Neural cell (in vitro differentiated cells): ENCODE measurements at regions not wholly inside any gene's neighbourhood (a gene's known extent, or its start where the extent isn't known, plus 50 kb on each side); places are given as distances from the start of the nearest gene placed in this dataset.

ENCODE experiments used
- H2AFZ ChIP-seq: fragments of 200-600, 300-800 bp; sonication (generic), shearing (Covaris generic); 2 replicates; pipeline ENCODE4 v1.6.0; 2014; ENCODE audit warnings: low read depth, mild to moderate bottlenecking, antibody characterized with exemption, low read length, moderate library complexity
- H3F3A ChIP-seq: fragments of 200-600 bp; shearing (Covaris generic); 2 replicates; pipeline ENCODE4 v1.6.1; 2016; ENCODE audit warnings: mild to moderate bottlenecking, moderate library complexity, mixed read lengths, antibody characterized with exemption, low read length; ENCODE audit not compliant: insufficient read depth, poor library complexity, severe bottlenecking
- H3K27ac ChIP-seq: fragments of 200-600, 300-800 bp; sonication (generic), shearing (Covaris generic); 2 replicates; pipeline ENCODE4 v1.5.1; 2014; ENCODE audit warnings: mild to moderate bottlenecking, low read length, moderate library complexity
- H3K27me3 ChIP-seq: fragments of 300-800, 200-600 bp; sonication (generic), shearing (Covaris generic); 2 replicates; pipeline ENCODE4 v1.6.0; 2014; ENCODE audit warnings: mild to moderate bottlenecking, low read depth, low read length, moderate library complexity; ENCODE audit not compliant: insufficient read depth
- H3K36me3 ChIP-seq: fragments of 300-800, 200-600 bp; sonication (generic), shearing (Covaris generic); 2 replicates; pipeline ENCODE4 v1.5.1; 2014; ENCODE audit warnings: mild to moderate bottlenecking, antibody characterized with exemption, low read length, moderate library complexity; ENCODE audit not compliant: insufficient read depth
- H3K4me2 ChIP-seq: fragments of 300-800, 200-600 bp; sonication (generic), shearing (Covaris generic); 2 replicates; pipeline ENCODE4 v1.6.0; 2014; ENCODE audit warnings: mild to moderate bottlenecking, low read length
- H3K4me3 ChIP-seq: fragments of 300-800, 200-600 bp; sonication (generic), shearing (Covaris generic); 2 replicates; pipeline ENCODE4 v1.5.1; 2014; ENCODE audit warnings: mild to moderate bottlenecking, low read length, moderate library complexity
- H3K79me2 ChIP-seq: fragments of 200-600 bp; shearing (Covaris generic); replicated peaks from 2 replicates; pipeline ENCODE4 v1.6.0; 2014; ENCODE audit warnings: mild to moderate bottlenecking, low read length, moderate library complexity; ENCODE audit not compliant: insufficient read depth
- H3K9ac ChIP-seq: fragments of 300-800, 200-600 bp; sonication (generic), shearing (Covaris generic); 2 replicates; pipeline ENCODE4 v1.6.1; 2016; ENCODE audit warnings: mild to moderate bottlenecking, low read length, mixed read lengths
- H3K9me2 ChIP-seq: fragments of 200-600 bp; shearing (Covaris generic); 2 replicates; pipeline ENCODE4 v1.6.1; 2016; ENCODE audit warnings: mild to moderate bottlenecking, low read length, mixed read lengths; ENCODE audit not compliant: insufficient read depth
- H3K9me3 ChIP-seq: fragments of 200-600, 300-800 bp; sonication (generic), shearing (Covaris generic); 2 replicates; pipeline ENCODE4 v1.6.1; 2016; ENCODE audit warnings: mild to moderate bottlenecking, mixed run types, low read length, moderate library complexity, mixed read lengths
- H4K20me1 ChIP-seq: fragments of 200-600 bp; shearing (Covaris generic); 2 replicates; pipeline ENCODE4 v1.6.1; 2016; ENCODE audit warnings: mild to moderate bottlenecking, mixed run types; ENCODE audit not compliant: insufficient read depth
- CTCF ChIP-seq: fragments of 450-650 bp; IDR thresholded peaks from 2 replicates; pipeline ENCODE4 v1.5.1; 2014; ENCODE audit warnings: antibody characterized with exemption, mild to moderate bottlenecking, moderate library complexity; ENCODE audit not compliant: poor library complexity, severe bottlenecking
- EP300 ChIP-seq: fragments of 450-650 bp; conservative IDR thresholded peaks from 2 replicates; pipeline ENCODE4 v1.6.1; 2014; ENCODE audit warnings: antibody characterized with exemption, mild to moderate bottlenecking, moderate library complexity; ENCODE audit not compliant: poor library complexity, severe bottlenecking
- EZH2 ChIP-seq: fragments of 200-600, 300-800 bp; shearing (Covaris generic), sonication (generic); IDR thresholded peaks from 2 replicates; pipeline ENCODE4 v1.6.1; 2014; ENCODE audit warnings: antibody characterized with exemption, low read length, borderline replicate concordance, mild to moderate bottlenecking; ENCODE audit not compliant: insufficient read depth, poor library complexity, severe bottlenecking
- MXI1 ChIP-seq: fragments of 450-650 bp; conservative IDR thresholded peaks from 2 replicates; pipeline ENCODE4 v1.6.1; 2014; ENCODE audit warnings: antibody characterized with exemption, mild to moderate bottlenecking; ENCODE audit not compliant: poor library complexity, severe bottlenecking
- POLR2AphosphoS5 ChIP-seq: IDR thresholded peaks from 2 replicates; pipeline ENCODE4 v1.6.1; 2012
- RAD21 ChIP-seq: fragments of 450-650 bp; conservative IDR thresholded peaks from 2 replicates; pipeline ENCODE4 v1.6.1; 2014; ENCODE audit warnings: antibody characterized with exemption, mild to moderate bottlenecking, moderate library complexity
- REST ChIP-seq: IDR thresholded peaks from 2 replicates; pipeline ENCODE4 v1.6.1; 2012; ENCODE audit warnings: borderline replicate concordance
- SMC3 ChIP-seq: fragments of 450-650 bp; conservative IDR thresholded peaks from 2 replicates; pipeline ENCODE4 v1.6.1; 2014; ENCODE audit warnings: antibody characterized with exemption, mild to moderate bottlenecking, moderate library complexity; ENCODE audit not compliant: poor library complexity
- TAF1 ChIP-seq: IDR thresholded peaks from 2 replicates; pipeline ENCODE4 v1.6.1; 2012; ENCODE audit warnings: low read depth

- Histone ChIP-seq H3F3A (no peaks in the 10 kb centered on the region), H3K27me3 (no peaks in the 10 kb centered on the region), H3K9ac (no peak overlapping the region), H3K9me3 (no peaks in the 10 kb centered on the region), H3K4me2 (no peak overlapping the region), H3K9me2 (no peaks in the 10 kb centered on the region), H3K27ac (no peak overlapping the region), H3K36me3 (no peaks in the 10 kb centered on the region), H3K4me3 (no peak overlapping the region), H4K20me1 (no peaks in the 10 kb centered on the region), H2AFZ (no peak overlapping the region), H3K79me2 (no peaks in the 10 kb centered on the region)
- no peak for TF ChIP-seq TAF1
- no peak for TF ChIP-seq POLR2AphosphoS5
- TF ChIP-seq EP300: no peak
- TF ChIP-seq MXI1: no peak
- TF ChIP-seq CTCF: no peak
- TF ChIP-seq SMC3: no peak
- no peak for TF ChIP-seq EZH2
- no peak for TF ChIP-seq REST
- no peak for TF ChIP-seq RAD21
These were observed 305.4 kb downstream of the BMP4 start for GRCh38 chr14:53651096-53651740.

GRCh38 chr14:53646925-53647324 is 309.7 kb downstream of the BMP4 start:
- no peak overlapping the region for H3K4me2 ChIP-seq
- H3K4me3 ChIP-seq: no peak overlapping the region
- H3K27ac ChIP-seq: no peak overlapping the region

More at GRCh38 chr14:53646925-53647324, 309.7 kb downstream of the BMP4 start:
- Histone ChIP-seq H3F3A (no peaks in the 10 kb centered on the region), H3K9me2 (no peaks in the 10 kb centered on the region), H3K27me3 (no peaks in the 10 kb centered on the region), H4K20me1 (no peaks in the 10 kb centered on the region), H3K36me3 (no peaks in the 10 kb centered on the region), H3K9ac (no peak overlapping the region), H3K79me2 (no peaks in the 10 kb centered on the region), H3K9me3 (no peaks in the 10 kb centered on the region), H2AFZ (no peak overlapping the region)
- TF ChIP-seq SMC3 (no peak), MXI1 (no peak), CTCF (no peak), EP300 (no peak), TAF1 (no peak), RAD21 (no peak), EZH2 (no peak), POLR2AphosphoS5 (no peak), REST (no peak)
